K562 (cell line): ENCODE measurements at regions not wholly inside any gene's neighbourhood (a gene's known extent, or its start where the extent isn't known, plus 50 kb on each side); places are given as distances from the start of the nearest gene placed in this dataset.
A peak's percentile ranks its signal among the peaks of the same experiment; 100 is the strongest.

Source experiments
- ADNP ChIP-seq: fragments of 200-800 bp; sonication (Bioruptor generic); IDR thresholded peaks from 2 replicates; pipeline ENCODE4 v1.6.1; 2016; ENCODE audit warnings: missing genetic modification characterization, missing compliant biosample characterization
- BRD9 ChIP-seq: fragments of 450-650 bp; IDR thresholded peaks from 2 replicates; pipeline ENCODE4 v1.6.1; 2018; ENCODE audit warnings: low read depth; ENCODE audit not compliant: partially characterized antibody
- GTF2A2 ChIP-seq: IDR thresholded peaks from 2 replicates; pipeline ENCODE4 v1.6.1; 2016; ENCODE audit warnings: mild to moderate bottlenecking, missing genetic modification characterization, missing compliant biosample characterization
- HDAC6 ChIP-seq: IDR thresholded peaks from 2 replicates; pipeline ENCODE4 v1.6.1; 2012; ENCODE audit warnings: low read depth, mild to moderate bottlenecking, control low read depth, inconsistent platforms, low read length, moderate library complexity
- IRF9 ChIP-seq: fragments of 450-650 bp; IDR thresholded peaks from 2 replicates; pipeline ENCODE4 v1.6.1; 2016; ENCODE audit warnings: missing biosample characterization, missing genetic modification characterization
- KDM1A ChIP-seq, 2 experiments: fragments of 450-650 bp; IDR thresholded peaks; 2 replicates each; pipeline ENCODE4 v1.6.1; 2016; ENCODE audit warnings: mild to moderate bottlenecking in 2 of 2
- MEIS2 ChIP-seq: fragments of 450-650 bp; IDR thresholded peaks from 2 replicates; pipeline ENCODE4 v1.6.1; 2014; ENCODE audit warnings: mild to moderate bottlenecking; ENCODE audit not compliant: partially characterized antibody
- MXI1 ChIP-seq: IDR thresholded peaks from 2 replicates; pipeline ENCODE4 v1.6.1; 2011; ENCODE audit warnings: low read depth, mild to moderate bottlenecking, improper control_type of control experiment, low read length
- MYNN ChIP-seq, 2 experiments: sonication (generic); formaldehyde crosslinking in 1 of 2; IDR thresholded peaks; 2 replicates each; pipeline versions ENCODE4 v1.5.0 to v1.6.1; 2016 to 2020; ENCODE audit warnings: antibody characterized with exemption in 1 of 2, missing genetic modification reagents in 1 of 2
- NFIC ChIP-seq: fragments of 450-650 bp; IDR thresholded peaks from 2 replicates; pipeline ENCODE4 v1.6.1; 2017; ENCODE audit warnings: mild to moderate bottlenecking, inconsistent platforms
- NFIX ChIP-seq: fragments of 250-450 bp; sonication (Bioruptor Pico); IDR thresholded peaks from 2 replicates; pipeline ENCODE4 v1.4.0; 2020; ENCODE audit warnings: low read depth, mild to moderate bottlenecking, moderate library complexity
- PTTG1 ChIP-seq: fragments of 450-650 bp; IDR thresholded peaks from 2 replicates; pipeline ENCODE4 v1.6.1; 2016; ENCODE audit warnings: low read depth, mild to moderate bottlenecking, missing genetic modification characterization, missing compliant biosample characterization
- RBM25 ChIP-seq: fragments of 200-400 bp; formaldehyde crosslinking; IDR thresholded peaks from 2 replicates; pipeline ENCODE4 v1.6.1; 2018; ENCODE audit warnings: low read length, low read depth, moderate library complexity; ENCODE audit not compliant: severe bottlenecking
- SPI1 ChIP-seq: IDR thresholded peaks from 2 replicates; pipeline ENCODE4 v1.6.1; 2011; ENCODE audit warnings: low read depth, low read length, control low read depth, borderline replicate concordance
- TFAP4 ChIP-seq: sonication (generic); formaldehyde crosslinking; IDR thresholded peaks from 2 replicates; pipeline ENCODE4 v1.8.0; 2022; ENCODE audit warnings: missing genetic modification reagents, mild to moderate bottlenecking, moderate library complexity, borderline replicate concordance
- THAP7 ChIP-seq: fragments of 250-450 bp; sonication (Bioruptor Pico); IDR thresholded peaks from 2 replicates; pipeline ENCODE4 v1.5.0; 2021
- TRIM28 ChIP-seq: fragments of 450-650 bp; IDR thresholded peaks from 2 replicates; pipeline ENCODE4 v1.6.1; 2017
- ZFP30 ChIP-seq: fragments of 250-450 bp; sonication (Bioruptor Pico); IDR thresholded peaks from 2 replicates; pipeline ENCODE4 v1.8.0; 2022; ENCODE audit warnings: moderate library complexity, mild to moderate bottlenecking, inconsistent platforms, borderline replicate concordance
- ZNF75A ChIP-seq: fragments of 450-650 bp; formaldehyde crosslinking; IDR thresholded peaks from 2 replicates; pipeline ENCODE4 v1.4.0; 2020; ENCODE audit warnings: mild to moderate bottlenecking
- TF ChIP-seq, protein P1 (sequence below): fragments of 250-450 bp; sonication (Bioruptor Pico); IDR thresholded peaks from 2 replicates; pipeline ENCODE4 v1.4.0; 2020; ENCODE audit warnings: borderline replicate concordance
- TF ChIP-seq, protein P2 (sequence below): fragments of 200-800 bp; sonication (Bioruptor generic); IDR thresholded peaks from 2 replicates; pipeline ENCODE4 v1.6.1; 2017; ENCODE audit warnings: missing genetic modification characterization, missing compliant biosample characterization

DNA sequence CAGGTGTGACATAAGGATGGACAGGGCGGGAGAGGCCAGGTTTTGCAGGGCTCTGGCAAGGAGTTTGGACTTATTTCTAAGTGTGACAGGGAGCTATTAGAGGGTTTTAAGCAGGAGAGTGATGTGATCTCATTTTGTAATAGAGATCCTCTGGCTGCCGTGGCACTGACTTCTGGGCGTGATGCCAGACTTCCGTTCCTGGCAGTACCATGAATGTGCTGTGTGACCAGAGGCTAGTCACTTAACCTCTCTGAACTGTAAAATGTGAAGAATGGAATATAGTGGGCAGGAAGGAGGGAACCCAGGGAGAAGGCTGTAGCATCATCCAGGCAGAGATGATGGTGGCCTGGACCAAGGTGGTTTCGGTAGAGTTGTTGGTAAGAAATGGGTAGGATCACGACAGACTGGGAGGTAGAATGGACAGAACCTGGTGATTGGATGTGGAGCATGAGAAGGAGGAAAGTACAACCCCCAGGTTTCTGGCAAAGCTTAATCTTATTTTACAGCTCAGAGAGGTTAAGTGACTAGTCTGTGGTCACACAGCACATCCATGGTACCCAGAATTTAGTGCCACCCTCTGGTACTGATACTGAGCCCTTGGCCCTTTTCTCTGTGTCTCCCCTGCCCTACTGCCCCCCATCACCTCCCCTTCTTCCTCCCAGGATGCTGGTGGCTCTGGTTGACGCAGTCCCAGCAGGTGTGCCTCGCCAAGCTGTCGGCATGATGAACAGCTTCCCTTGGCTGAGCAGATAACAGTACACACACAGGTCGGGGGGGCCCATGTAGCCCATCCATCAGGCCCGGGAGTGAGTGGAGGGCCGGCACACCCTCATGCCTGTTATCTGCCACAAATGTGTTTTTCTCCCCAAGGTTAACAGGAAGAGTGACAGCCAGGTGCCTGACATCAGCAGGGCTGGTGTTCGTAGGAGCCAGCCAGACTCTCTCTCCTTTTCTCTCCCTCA, 52.9 kb upstream of the CTNNBL1 start (continued):
- TF ChIP-seq, protein P1, sequence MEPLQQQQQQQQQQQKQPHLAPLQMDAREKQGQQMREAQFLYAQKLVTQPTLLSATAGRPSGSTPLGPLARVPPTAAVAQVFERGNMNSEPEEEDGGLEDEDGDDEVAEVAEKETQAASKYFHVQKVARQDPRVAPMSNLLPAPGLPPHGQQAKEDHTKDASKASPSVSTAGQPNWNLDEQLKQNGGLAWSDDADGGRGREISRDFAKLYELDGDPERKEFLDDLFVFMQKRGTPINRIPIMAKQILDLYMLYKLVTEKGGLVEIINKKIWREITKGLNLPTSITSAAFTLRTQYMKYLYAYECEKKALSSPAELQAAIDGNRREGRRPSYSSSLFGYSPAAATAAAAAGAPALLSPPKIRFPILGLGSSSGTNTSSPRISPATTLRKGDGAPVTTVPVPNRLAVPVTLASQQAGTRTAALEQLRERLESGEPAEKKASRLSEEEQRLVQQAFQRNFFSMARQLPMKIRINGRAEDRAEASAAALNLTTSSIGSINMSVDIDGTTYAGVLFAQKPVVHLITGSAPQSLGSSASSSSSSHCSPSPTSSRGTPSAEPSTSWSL (CRISPR knock-in tag): no peak
- peak; percentile 91 for TF ChIP-seq BRD9
- peak; percentile 40; the same call in 1 of the 2 replicates for TF ChIP-seq ADNP
- TF ChIP-seq KDM1A (IDR thresholded peaks at IDR 0.05): peak; percentile 52 to 73; a peak in 2 of 4 replicates
- no peak for TF ChIP-seq MXI1
- no peak for TF ChIP-seq NFIX
- TF ChIP-seq THAP7 (CRISPR knock-in tag): no peak
- no peak for TF ChIP-seq SPI1
- TF ChIP-seq ZFP30: no peak
- no peak for TF ChIP-seq IRF9 (tag)
- no peak for TF ChIP-seq ZNF75A (CRISPR knock-in tag)
- TF ChIP-seq, protein P2, sequence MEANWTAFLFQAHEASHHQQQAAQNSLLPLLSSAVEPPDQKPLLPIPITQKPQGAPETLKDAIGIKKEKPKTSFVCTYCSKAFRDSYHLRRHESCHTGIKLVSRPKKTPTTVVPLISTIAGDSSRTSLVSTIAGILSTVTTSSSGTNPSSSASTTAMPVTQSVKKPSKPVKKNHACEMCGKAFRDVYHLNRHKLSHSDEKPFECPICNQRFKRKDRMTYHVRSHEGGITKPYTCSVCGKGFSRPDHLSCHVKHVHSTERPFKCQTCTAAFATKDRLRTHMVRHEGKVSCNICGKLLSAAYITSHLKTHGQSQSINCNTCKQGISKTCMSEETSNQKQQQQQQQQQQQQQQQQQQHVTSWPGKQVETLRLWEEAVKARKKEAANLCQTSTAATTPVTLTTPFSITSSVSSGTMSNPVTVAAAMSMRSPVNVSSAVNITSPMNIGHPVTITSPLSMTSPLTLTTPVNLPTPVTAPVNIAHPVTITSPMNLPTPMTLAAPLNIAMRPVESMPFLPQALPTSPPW (CRISPR knock-in tag): 0 out of 2 replicates have a peak, but pooled peaks have one; percentile 20
- TF ChIP-seq PTTG1: no peak
- TF ChIP-seq NFIC: 0 out of 2 replicates have a peak, but pooled peaks have one; percentile 20
- peak; percentile 97 for TF ChIP-seq RBM25
- TF ChIP-seq MEIS2: peak; percentile 48
- TF ChIP-seq TFAP4 (CRISPR knock-in tag): 0 out of 2 replicates have a peak, but pooled peaks have one; percentile 17
- no peak for TF ChIP-seq GTF2A2 (tag)
- TF ChIP-seq HDAC6: no peak
- TF ChIP-seq MYNN (IDR thresholded peaks at IDR 0.05): no peak
- TF ChIP-seq MYNN (CRISPR knock-in tag; IDR thresholded peaks at IDR 0.05): no peak
- TF ChIP-seq TRIM28: no peak
